ENCODE measurements at regions not wholly inside any gene's neighbourhood (a gene's known extent, or its start where the extent isn't known, plus 50 kb on each side); places are given as distances from the start of the nearest gene placed in this dataset.

DNA sequence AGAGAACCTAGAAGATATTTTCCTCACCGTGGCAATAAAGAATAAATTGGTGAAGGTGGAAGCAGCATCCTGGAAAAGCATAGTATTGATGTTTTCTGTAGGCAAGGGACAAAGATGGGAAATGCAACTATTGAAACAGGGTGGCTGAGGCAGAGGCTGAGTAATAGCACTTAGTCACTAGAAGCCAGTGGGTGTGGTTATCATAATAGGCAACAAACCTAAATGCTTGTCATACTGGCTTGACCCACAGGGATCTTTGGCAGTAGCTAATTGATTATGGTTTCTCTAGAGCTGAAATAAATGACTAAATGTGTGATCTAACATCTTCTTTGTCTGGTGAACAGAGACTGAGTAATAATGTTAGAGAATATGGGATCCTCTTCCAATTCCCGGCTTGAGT is 353.6 kb upstream of the RPS6KA3 start:
- no peak for TF ChIP-seq POLR2AphosphoS5 (IDR thresholded peaks at IDR 0.05; ENCODE audit: low read depth, low read length)
- TF ChIP-seq, protein P1, sequence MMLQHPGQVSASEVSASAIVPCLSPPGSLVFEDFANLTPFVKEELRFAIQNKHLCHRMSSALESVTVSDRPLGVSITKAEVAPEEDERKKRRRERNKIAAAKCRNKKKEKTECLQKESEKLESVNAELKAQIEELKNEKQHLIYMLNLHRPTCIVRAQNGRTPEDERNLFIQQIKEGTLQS (IDR thresholded peaks at IDR 0.05): no peak
- no peak for TF ChIP-seq CTCF (IDR thresholded peaks at IDR 0.05 in 2 of 3, conservative IDR thresholded peaks at IDR 0.05 in 1 of 3; ENCODE audit: borderline replicate concordance in 1 of 3, insufficient read depth in 1 of 3, low read depth in 2 of 3, low read length in 2 of 3)
- TF ChIP-seq POLR2A (IDR thresholded peaks at IDR 0.05; ENCODE audit: borderline replicate concordance, extremely low read depth, insufficient read depth, insufficient read length): no peak
- no peak for TF ChIP-seq SP1 (IDR thresholded peaks at IDR 0.05; ENCODE audit: low read depth)
- no peak for TF ChIP-seq CBX3 (IDR thresholded peaks at IDR 0.05; ENCODE audit: low read depth)
- TF ChIP-seq YY1 (IDR thresholded peaks at IDR 0.05; ENCODE audit: extremely low read depth, insufficient replicate concordance, low read depth, low read length): no peak
- no peak for TF ChIP-seq JUND (IDR thresholded peaks at IDR 0.05)
- no peak for TF ChIP-seq EZH2phosphoT487 (IDR thresholded peaks at IDR 0.05; ENCODE audit: borderline replicate concordance)
- no peak for TF ChIP-seq EZH2 (IDR thresholded peaks at IDR 0.05)
